GM12865 (cell line): ENCODE measurements at regions not wholly inside any gene's neighbourhood (a gene's known extent, or its start where the extent isn't known, plus 50 kb on each side); places are given as distances from the start of the nearest gene placed in this dataset.

Source experiments
- DNase-seq: peaks from one replicate; pipeline ENCODE4 v3.0.0; 2010; ENCODE audit warnings: low read depth
- H3K4me3 ChIP-seq: 2 replicates; pipeline ENCODE4 v1.5.1; 2011; ENCODE audit warnings: mild to moderate bottlenecking, low read depth, low read length, control low read depth
- TF ChIP-seq, protein P1 (sequence below): IDR thresholded peaks from 2 replicates; pipeline ENCODE4 v1.5.1; 2011; ENCODE audit warnings: low read length, control low read depth, low read depth, inconsistent platforms; ENCODE audit not compliant: insufficient read depth; ENCODE audit errors: missing control alignments

DNA sequence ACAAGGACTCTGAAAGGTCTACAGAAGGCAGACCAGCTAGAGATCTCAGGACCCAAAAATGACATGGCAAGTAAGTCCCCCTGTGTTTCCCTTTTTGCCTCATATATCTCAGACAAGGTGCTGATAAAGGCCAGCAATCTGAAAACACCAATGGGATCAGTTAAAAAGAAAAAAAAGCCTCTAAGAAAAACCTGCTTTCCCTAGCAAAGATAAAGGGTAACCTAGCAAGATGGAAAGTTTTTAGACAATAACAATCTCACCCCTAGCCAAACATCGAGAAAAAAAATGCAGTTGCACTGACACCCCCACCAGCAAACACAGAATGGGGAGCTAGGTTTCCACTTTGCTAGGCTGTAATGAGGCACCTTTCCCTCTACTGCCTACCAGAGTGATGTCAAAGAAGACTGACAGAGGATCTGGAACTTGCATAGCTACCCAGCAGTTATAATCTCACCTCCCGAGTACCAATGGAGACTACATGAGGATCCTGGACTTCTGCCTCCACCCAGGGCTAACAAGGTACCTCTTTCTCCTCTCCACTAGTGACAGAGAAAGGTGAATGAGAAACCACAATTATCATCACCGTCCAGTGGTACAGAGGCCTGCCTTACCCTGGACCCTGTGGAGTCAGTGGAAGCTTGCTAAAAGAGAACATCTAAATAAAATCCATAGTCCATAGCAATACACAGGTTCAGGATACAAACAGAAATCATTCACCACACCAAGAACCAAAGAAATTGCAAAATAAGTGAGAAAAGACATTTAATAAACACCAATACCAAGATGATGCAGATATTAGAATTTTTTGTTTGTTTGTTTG is 240.8 kb downstream of the ARHGAP12 start:
- no peak for DNase-seq
- no peak overlapping the region for H3K4me3 ChIP-seq
- TF ChIP-seq, protein P1, sequence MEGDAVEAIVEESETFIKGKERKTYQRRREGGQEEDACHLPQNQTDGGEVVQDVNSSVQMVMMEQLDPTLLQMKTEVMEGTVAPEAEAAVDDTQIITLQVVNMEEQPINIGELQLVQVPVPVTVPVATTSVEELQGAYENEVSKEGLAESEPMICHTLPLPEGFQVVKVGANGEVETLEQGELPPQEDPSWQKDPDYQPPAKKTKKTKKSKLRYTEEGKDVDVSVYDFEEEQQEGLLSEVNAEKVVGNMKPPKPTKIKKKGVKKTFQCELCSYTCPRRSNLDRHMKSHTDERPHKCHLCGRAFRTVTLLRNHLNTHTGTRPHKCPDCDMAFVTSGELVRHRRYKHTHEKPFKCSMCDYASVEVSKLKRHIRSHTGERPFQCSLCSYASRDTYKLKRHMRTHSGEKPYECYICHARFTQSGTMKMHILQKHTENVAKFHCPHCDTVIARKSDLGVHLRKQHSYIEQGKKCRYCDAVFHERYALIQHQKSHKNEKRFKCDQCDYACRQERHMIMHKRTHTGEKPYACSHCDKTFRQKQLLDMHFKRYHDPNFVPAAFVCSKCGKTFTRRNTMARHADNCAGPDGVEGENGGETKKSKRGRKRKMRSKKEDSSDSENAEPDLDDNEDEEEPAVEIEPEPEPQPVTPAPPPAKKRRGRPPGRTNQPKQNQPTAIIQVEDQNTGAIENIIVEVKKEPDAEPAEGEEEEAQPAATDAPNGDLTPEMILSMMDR: no peak

DNA sequence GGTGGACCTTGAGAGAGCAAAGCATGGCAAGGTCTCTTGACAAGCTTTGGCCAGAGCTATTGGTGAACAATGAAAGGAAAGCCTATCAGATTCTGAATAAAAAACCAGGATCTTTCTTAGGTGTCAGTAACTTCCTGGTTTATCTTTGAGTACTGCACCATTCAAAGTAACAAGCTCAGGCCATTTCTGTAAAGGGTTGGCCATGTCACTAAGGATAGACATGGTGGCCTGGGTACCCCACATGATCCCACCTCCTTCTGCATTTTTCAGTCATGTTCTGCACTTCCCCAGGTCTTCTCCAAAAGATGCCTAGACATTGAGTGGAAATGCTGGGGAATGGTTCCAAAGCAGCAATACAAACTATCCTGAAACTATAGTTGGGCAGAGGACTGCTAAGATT is 242.0 kb downstream of the ARHGAP12 start:
- no peak for DNase-seq
- TF ChIP-seq, protein P1: no peak
- H3K4me3 ChIP-seq: no peak overlapping the region

DNA sequence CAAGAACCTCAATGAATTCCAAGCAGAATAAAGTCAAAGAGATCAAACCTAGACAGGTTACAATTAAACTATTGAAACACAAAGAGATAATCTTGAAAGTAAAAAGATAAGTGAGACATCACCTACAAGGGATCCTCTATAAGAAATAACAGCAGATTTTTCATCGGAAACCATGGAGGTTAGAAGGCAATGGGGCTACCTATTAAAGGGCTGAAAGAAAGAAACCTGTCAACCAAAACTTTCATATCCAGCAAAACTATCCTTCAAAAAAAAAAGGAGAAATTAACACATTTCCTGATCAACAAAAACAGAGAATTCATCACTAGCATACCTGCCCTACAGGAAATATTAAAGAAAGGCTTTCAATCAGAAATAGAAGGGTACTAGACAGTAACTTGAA is 244.9 kb downstream of the ARHGAP12 start:
- H3K4me3 ChIP-seq: no peak overlapping the region
- TF ChIP-seq, protein P1: no peak
- no peak for DNase-seq

DNA sequence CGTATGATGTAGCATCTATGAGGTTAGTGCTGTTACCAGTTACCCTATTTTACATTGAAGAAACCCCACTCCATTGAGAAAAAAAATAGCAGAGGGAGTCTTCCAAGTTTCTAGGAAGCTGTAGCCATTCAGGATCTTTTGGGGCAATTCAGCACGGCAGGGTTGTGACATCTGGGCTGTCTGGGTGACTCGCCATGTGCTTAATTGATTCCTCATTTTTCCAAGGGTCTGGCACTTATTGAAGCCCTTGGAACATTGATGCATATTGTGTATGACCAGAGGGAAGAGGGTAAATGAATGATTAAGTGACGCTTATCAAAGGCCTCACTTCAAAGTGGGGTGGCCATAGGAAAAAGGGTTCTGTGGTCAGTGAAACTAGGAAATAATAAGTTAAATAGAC is 248.7 kb downstream of the ARHGAP12 start:
- no peak for DNase-seq
- TF ChIP-seq, protein P1: no peak
- no peak overlapping the region for H3K4me3 ChIP-seq

DNA sequence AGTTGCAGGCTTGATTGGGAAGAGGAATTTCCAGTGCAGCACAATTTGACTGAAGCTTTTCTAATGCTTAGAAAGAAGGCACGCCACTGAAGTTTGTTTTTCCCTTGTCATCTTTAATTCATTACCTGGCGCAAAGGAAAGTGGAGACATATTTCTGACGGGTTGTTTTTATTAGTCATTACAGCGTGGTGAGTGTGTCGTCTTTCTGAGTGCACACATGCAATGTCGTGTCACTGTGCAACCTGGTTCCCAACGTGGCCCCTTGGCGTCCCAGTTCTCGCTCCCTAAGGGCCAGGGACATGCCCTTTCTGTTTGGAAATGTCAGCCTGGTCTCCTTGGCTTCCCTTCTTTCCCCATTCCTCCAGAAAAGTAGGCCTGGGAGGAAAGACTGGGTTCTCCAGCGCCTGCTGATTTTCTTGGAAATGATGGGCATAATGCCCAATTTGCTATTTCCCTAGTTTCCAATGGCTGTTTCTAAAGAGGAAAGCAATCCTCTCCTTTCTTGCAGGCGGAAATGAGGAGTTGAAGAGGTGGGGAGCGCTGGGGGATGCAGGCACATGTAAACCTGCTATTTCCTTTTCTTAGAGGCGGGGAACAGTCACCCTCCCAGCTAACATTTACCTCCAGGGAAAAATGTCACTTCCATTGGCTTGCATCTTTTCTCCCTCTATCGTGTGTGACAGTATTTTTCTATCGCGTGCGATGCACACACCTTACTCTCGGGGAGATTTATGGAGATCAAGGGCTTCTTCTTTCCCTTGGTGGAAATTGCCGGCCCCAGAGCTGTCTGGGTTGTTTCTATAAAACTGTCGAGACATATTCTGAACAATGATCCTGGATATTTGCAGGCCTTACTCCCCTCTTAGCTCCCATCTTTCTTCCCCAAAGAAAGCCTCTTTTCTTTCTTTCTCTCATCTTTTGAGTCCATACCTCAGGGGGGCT is 249.8 kb downstream of the ARHGAP12 start:
- H3K4me3 ChIP-seq: no peak overlapping the region
- TF ChIP-seq, protein P1: no peak
- no peak for DNase-seq

DNA sequence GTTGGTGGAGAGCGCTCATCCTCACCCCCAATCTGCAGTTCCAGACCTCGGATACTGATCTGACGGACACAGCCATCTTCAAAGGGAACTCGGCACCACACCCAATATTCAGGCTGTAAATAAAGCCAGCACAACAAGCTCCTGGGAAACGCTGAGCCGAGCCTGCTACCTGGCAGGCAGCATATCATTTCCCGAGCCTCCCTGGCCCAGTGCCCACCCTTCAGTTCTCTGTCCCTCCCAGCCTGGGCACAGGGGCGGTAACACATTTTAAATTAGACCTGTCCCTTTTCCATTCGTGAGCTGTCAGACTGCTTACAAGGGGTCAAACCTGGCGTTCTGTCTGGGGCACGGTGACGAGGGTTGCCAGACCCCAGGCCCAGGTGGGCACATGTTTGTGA is 250.5 kb downstream of the ARHGAP12 start:
- DNase-seq: no peak
- H3K4me3 ChIP-seq: no peak overlapping the region
- TF ChIP-seq, protein P1: no peak
